GM21390 (cell line): ENCODE measurements at regions not wholly inside any gene's neighbourhood (a gene's known extent, or its start where the extent isn't known, plus 50 kb on each side); places are given as distances from the start of the nearest gene placed in this dataset.

ENCODE experiments used
- ATAC-seq: cut with Tn5 transposase; IDR thresholded peaks from one replicate; pipeline ENCODE4 v1.9.1; 2021; ENCODE audit not compliant: unreplicated experiment

DNA sequence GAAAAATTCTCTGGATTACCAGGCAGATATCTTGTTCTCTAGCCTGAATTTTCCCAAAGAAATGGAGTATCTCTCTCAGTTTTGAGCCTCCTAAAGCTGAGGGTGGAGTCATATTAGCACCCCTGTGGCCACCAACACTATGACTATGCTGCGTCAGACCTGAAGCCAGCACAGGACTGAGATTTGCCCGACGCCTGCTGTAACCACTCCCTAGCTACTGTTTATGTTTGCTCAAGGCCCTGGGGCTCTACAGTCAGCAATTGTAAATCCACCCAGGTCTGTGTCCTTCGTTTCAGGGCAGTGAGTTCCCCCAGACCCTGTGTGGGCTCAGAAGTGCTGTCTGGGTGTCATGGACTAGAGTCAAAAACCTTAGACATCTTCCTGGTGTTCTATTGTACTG, 61.4 kb downstream of the ZXDA start:
- ATAC-seq = no peak

DNA sequence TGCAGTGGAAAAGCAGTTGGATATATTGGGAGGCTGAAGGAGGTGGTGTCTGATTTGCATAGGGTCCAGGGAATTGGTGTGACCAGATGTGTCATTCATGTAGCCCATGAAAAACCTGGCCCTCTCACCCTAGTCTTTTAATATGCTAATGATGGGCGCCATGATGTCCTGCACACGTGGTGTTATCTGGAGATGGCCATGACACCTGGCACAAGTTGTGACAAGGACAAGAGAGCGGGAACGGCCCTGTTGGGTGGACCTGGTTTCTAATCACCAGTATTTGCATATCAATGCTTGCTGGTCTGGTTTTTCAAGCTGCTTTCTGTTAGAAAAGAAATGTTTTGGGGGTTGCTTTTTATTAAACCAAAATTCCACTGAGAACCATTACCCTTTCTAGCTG, 87.4 kb downstream of the ZXDA start:
- ATAC-seq = no peak

DNA sequence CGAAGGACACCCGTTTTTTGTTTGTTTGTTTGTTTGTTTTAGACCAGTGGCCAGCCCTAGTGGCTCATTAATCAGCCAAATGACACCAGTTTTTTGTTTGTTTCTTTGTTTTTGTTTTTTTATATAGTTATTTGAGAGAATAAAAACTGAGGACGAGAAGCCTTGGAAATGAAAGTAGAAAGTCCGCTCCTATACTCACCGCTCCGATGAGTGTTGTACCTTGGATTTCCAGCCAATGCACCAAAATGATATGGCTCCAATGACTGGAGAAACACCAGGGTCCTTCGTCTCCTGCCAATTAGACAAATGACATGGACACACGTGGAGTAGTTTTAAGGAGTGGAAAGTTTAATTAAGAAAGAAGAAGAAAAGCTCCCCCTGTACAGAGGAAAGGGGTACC, 87.9 kb downstream of the ZXDA start:
- no peak for ATAC-seq

- peak; percentile 61 for ATAC-seq
These were observed 88.4 kb downstream of the ZXDA start for GRCh38 chrX:57821703-57822387.

DNA sequence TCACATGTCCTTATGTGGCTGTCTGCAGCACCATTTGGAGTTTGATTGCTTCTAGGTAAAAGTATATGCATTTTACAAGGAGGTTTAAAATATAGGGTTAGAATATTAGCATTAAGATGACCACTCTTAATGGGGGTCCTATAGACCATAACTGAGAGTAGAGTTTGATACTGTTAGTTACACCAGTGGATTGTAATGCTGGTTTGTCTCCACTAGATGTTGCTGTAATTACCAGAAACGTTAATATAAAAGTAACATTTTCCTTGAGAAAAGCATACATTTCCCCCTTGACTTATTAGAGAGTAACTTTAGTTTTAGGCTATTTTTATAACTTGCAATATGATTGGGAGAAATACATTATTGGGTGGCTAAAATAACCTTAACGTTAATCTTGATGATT, 93.0 kb downstream of the ZXDA start:
- ATAC-seq = no peak

DNA sequence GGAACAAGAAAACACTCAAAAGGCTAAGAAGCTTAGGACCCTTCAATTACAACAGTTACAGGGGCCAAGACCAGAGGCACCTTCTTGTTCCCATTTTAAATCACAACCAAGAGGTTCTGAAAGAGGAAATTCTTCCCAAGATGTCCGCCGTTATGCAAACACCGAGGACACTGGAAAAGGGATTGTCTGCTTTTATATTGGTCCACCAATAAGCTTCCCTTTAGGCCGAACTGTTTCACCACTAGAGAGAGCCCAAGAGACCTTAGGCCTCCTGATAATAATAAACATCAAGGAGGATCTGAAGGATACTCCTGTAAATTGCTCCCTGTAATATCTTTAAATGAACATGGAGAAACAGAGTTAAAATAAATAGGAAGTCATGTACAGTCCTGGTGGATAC, 92.6 kb upstream of the NLRP2B start:
- no peak for ATAC-seq

- ATAC-seq = no peak
These were observed 91.6 kb upstream of the NLRP2B start for GRCh38 chrX:57771689-57772088.

DNA sequence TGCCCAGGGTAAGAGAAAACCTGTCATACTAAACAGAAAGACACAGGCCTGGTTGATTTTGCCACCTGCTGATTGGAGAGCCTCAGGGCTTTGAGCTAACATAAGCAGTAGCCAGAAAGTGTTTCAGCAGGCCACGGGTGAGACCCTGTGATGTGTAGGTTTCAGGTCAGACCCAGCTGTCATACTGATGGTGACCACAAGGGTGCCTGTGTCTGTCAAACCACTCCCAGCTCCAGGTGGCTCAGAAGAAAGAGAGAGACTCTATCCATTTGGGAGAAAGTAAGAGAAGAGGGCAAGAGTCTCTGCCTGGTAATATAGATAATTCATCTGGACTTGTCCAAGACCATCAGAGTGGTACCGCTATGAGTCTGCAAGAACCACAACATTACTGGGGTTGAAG, 72.8 kb upstream of the NLRP2B start:
- ATAC-seq = no peak

- ATAC-seq = no peak
These were observed 61.0 kb upstream of the NLRP2B start for GRCh38 chrX:57741107-57741506.

- no peak for ATAC-seq
These were observed 57.8 kb upstream of the NLRP2B start for GRCh38 chrX:57737881-57738280.
